PC-9 (cell line): ENCODE measurements at regions not wholly inside any gene's neighbourhood (a gene's known extent, or its start where the extent isn't known, plus 50 kb on each side); places are given as distances from the start of the nearest gene placed in this dataset.

Experiments
- BruUV-seq: library from RNA; stranded (reverse); fragments of 400-500 nt; replicated peaks from 2 replicates; lab custom pipeline; 2021; lab: Mats Ljungman, UMichigan
- CTCF ChIA-PET: fragments of 300-600 bp; sonication (Branson Sonifier 250); formaldehyde crosslinking; loops from one replicate; lab custom pipeline; 2022; ENCODE audit warnings: antibody characterized with exemption; lab: Charles Lee
- POLR2A ChIA-PET: fragments of 300-600 bp; sonication (Branson Sonifier 250); formaldehyde crosslinking; loops from one replicate; lab custom pipeline; 2022; ENCODE audit warnings: antibody characterized with exemption; ENCODE audit not compliant: unreplicated experiment; lab: Charles Lee
- DNase-seq, 2 experiments: peaks; one replicate each; pipeline versions ENCODE4 v3.0.0 to v3.0.0-alpha.2; 2015 to 2022; ENCODE audit warnings: mixed read lengths in 1 of 2
- H2AFZ ChIP-seq: fragments of 200-600 bp; sonication (generic); 2 replicates; pipeline ENCODE4 v1.8.1; 2017; ENCODE audit warnings: antibody characterized with exemption
- H3F3A ChIP-seq: fragments of 200-600 bp; sonication (generic); 2 replicates; pipeline ENCODE4 v1.8.1; 2017; ENCODE audit warnings: antibody characterized with exemption, mild to moderate bottlenecking, low read depth; ENCODE audit not compliant: insufficient read depth
- H3K27ac ChIP-seq: fragments of 200-600 bp; sonication (generic); 2 replicates; pipeline ENCODE4 v1.6.1; 2016; ENCODE audit warnings: mixed run types
- H3K27me3 ChIP-seq: fragments of 200-600 bp; sonication (generic); 2 replicates; pipeline ENCODE4 v1.6.1; 2016; ENCODE audit warnings: low read depth, mixed run types; ENCODE audit not compliant: insufficient read depth
- H3K36me3 ChIP-seq: fragments of 200-600 bp; sonication (generic); 2 replicates; pipeline ENCODE4 v1.6.1; 2016; ENCODE audit warnings: low read depth, mixed run types
- H3K4me1 ChIP-seq: fragments of 200-600 bp; sonication (generic); replicated peaks from 2 replicates; pipeline ENCODE4 v1.6.1; 2016; ENCODE audit warnings: mixed run types; ENCODE audit not compliant: insufficient read depth
- H3K4me2 ChIP-seq: fragments of 200-600 bp; sonication (generic); 2 replicates; pipeline ENCODE4 v1.6.1; 2017; ENCODE audit warnings: mixed run types
- H3K4me3 ChIP-seq: fragments of 200-600 bp; sonication (generic); 2 replicates; pipeline ENCODE4 v1.6.1; 2016; ENCODE audit warnings: mixed run types
- H3K79me2 ChIP-seq: fragments of 200-600 bp; sonication (generic); 2 replicates; pipeline ENCODE4 v1.6.1; 2017; ENCODE audit warnings: low read depth, mixed run types
- H3K9me2 ChIP-seq: fragments of 200-600 bp; sonication (generic); 2 replicates; pipeline ENCODE4 v1.8.1; 2017; ENCODE audit warnings: mild to moderate bottlenecking; ENCODE audit not compliant: insufficient read depth
- H3K9me3 ChIP-seq: fragments of 200-600 bp; sonication (generic); 2 replicates; pipeline ENCODE4 v1.8.1; 2016; ENCODE audit warnings: low read depth; ENCODE audit not compliant: insufficient read depth
- H4K20me1 ChIP-seq: fragments of 200-600 bp; sonication (generic); 2 replicates; pipeline ENCODE4 v1.8.1; 2017; ENCODE audit not compliant: insufficient read depth
- EZH2 ChIP-seq: fragments of 200-600 bp; sonication (generic); IDR thresholded peaks from 2 replicates; pipeline ENCODE4 v1.8.0; 2017; ENCODE audit warnings: antibody characterized with exemption, low read depth
- intact Hi-C: fragments of 100-400 bp; cut with micrococcal nuclease; formaldehyde crosslinking; loops from one replicate; pipeline ENCODE4 v1.10.0; 2022; ENCODE audit not compliant: unreplicated experiment
- TF ChIP-seq, protein P1 (sequence below): fragments of 200-600 bp; sonication (generic); conservative IDR thresholded peaks from 2 replicates; pipeline ENCODE4 v1.6.1; 2017; ENCODE audit warnings: mixed run types, antibody characterized with exemption, mild to moderate bottlenecking, moderate library complexity

DNA sequence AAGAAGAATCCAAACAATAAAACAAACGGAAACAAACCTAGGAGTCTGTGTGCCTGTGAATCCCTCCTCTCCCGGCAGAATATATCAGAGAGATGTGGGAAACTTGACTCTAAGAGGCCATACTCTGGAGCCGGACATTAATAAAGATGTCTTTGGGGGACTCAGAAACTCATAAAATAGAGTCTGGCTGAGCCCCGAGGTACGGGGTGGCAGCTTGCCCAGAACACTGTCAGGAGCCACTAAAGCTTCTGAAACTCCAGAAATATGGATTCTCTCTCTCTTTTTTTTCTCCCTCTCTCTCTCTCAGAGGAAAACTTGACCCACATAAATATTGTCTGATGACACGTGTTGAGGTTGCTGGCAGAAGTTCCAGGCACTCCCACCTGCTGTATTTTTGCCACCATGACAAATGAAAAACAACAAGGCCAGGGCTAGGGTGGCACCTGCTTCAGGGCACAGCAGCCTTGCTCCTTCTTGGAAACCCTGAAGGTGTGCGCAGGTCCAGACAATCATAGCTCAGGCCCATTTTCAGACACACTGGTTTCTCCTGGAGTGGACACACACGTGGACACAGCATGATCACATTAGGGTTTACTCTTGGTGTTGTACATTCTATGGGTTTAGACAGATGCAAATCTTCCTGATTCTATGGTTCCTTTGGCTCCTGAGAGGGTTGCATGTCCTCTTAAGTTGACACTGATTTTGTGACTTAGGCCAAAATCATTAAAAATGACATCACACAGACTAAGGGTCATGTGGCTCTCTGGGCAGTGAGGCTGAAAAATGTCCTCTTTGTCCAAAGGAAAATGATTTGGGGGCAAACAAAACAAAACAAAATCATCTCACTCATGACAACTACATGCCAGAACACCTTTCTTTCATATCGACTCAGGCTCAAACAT lies 282.6 kb upstream of the IRX3 start:
- Histone ChIP-seq H3K27ac (no peak overlapping the region), H3K27me3 (no peaks in the 10 kb centered on the region), H3K4me1 (no peaks in the 10 kb centered on the region), H3F3A (no peaks in the 10 kb centered on the region), H2AFZ (no peak overlapping the region), H3K36me3 (no peaks in the 10 kb centered on the region), H3K9me3 (no peaks in the 10 kb centered on the region), H3K4me3 (no peak overlapping the region), H3K79me2 (no peaks in the 10 kb centered on the region), H3K4me2 (no peak overlapping the region), H3K9me2 (no peaks in the 10 kb centered on the region), H4K20me1 (no peaks in the 10 kb centered on the region)
- DNase-seq: no peak
- ChIA-PET POLR2A (no interaction called here), CTCF (no interaction called here)
- TF ChIP-seq EZH2: no peak
- TF ChIP-seq, protein P1, sequence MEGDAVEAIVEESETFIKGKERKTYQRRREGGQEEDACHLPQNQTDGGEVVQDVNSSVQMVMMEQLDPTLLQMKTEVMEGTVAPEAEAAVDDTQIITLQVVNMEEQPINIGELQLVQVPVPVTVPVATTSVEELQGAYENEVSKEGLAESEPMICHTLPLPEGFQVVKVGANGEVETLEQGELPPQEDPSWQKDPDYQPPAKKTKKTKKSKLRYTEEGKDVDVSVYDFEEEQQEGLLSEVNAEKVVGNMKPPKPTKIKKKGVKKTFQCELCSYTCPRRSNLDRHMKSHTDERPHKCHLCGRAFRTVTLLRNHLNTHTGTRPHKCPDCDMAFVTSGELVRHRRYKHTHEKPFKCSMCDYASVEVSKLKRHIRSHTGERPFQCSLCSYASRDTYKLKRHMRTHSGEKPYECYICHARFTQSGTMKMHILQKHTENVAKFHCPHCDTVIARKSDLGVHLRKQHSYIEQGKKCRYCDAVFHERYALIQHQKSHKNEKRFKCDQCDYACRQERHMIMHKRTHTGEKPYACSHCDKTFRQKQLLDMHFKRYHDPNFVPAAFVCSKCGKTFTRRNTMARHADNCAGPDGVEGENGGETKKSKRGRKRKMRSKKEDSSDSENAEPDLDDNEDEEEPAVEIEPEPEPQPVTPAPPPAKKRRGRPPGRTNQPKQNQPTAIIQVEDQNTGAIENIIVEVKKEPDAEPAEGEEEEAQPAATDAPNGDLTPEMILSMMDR: no peak
- intact Hi-C loops: no loop called here
- BruUV-seq: no TSS peak

DNA sequence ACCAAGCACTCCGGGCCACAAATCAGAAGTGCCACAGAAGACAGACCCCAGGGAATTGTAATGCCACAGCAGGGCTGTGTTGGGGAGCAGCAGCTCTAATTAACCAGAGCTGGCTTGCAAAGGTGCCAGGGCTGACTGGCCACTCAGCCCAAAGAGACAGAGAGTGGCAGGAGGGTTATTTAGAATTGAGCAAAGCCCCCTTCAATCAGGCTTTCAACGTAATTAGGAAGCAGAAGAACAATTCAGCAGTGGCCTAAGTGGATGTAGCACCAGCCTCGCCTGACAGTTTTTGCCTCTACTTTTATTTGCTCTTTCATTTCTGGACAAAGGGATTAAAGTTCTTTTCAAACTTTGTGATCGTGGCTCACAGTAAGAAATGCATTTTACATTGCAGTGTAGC lies 278.3 kb upstream of the IRX3 start:
- intact Hi-C loops: no loop called here
- TF ChIP-seq EZH2: no peak
- no peaks in the 10 kb centered on the region for H3K79me2 ChIP-seq
- H3K4me1 ChIP-seq: no peaks in the 10 kb centered on the region
- H3K4me3 ChIP-seq: no peak overlapping the region
- H4K20me1 ChIP-seq: no peaks in the 10 kb centered on the region
- H3K27ac ChIP-seq: no peak overlapping the region
- DNase-seq: no peak
- H3K9me3 ChIP-seq: no peaks in the 10 kb centered on the region
- CTCF ChIA-PET: no interaction called here
- H3K27me3 ChIP-seq: no peaks in the 10 kb centered on the region
- no peak overlapping the region for H3K4me2 ChIP-seq
- H3K36me3 ChIP-seq: no peaks in the 10 kb centered on the region
- no peak overlapping the region for H2AFZ ChIP-seq
- no TSS peak for BruUV-seq
- no peaks in the 10 kb centered on the region for H3F3A ChIP-seq
- no peaks in the 10 kb centered on the region for H3K9me2 ChIP-seq
- POLR2A ChIA-PET: no interaction called here

DNA sequence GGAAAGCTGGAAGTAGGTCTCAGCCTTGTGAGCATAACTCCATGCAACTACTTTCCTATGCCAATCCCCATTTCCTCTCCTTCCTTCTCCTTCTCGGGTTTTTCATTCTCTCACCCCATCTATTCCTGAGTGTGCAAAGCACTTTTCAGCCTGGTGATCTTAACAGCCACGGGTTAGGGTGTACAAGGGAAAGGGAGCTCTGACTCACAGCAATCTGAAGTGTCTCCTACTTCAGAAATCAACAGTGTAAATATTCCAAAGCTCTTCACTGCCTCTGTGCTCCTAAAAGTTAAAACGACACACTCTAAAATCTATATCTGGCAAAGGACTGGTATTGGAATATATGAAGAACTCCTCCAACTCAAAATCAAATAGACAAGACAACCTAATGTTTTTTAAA lies 268.0 kb upstream of the IRX3 start:
- H3F3A ChIP-seq: no peaks in the 10 kb centered on the region
- H3K4me1 ChIP-seq: no peaks in the 10 kb centered on the region
- no peak overlapping the region for H3K27ac ChIP-seq
- H3K4me2 ChIP-seq: no peak overlapping the region
- H3K9me3 ChIP-seq: 0 out of 2 replicates have a peak, but pooled peaks cover 6% of the 10 kb centered on the region
- ChIA-PET CTCF (no interaction called here), POLR2A (no interaction called here)
- no peak overlapping the region for H2AFZ ChIP-seq
- H3K9me2 ChIP-seq: no peaks in the 10 kb centered on the region
- no peaks in the 10 kb centered on the region for H3K79me2 ChIP-seq
- H4K20me1 ChIP-seq: no peaks in the 10 kb centered on the region
- H3K36me3 ChIP-seq: no peaks in the 10 kb centered on the region
- no peak overlapping the region for H3K4me3 ChIP-seq
- BruUV-seq: no TSS peak
- DNase-seq: no peak
- H3K27me3 ChIP-seq: no peaks in the 10 kb centered on the region
- intact Hi-C loops: no loop called here
- TF ChIP-seq EZH2: no peak
- TF ChIP-seq, protein P1: no peak
